Caco-2 (cell line): ENCODE measurements at regions not wholly inside any gene's neighbourhood (a gene's known extent, or its start where the extent isn't known, plus 50 kb on each side); places are given as distances from the start of the nearest gene placed in this dataset.

Experiments
- BruUV-seq: library from RNA; stranded (reverse); fragments of 400-500 nt; replicated peaks from 2 replicates; lab custom pipeline; 2021; lab: Mats Ljungman, UMichigan
- CTCF ChIA-PET: fragments of 300-600 bp; sonication (Branson Sonifier 250); formaldehyde crosslinking; loops from one replicate; lab custom pipeline; 2022; ENCODE audit warnings: antibody characterized with exemption; lab: Charles Lee
- POLR2A ChIA-PET: fragments of 300-600 bp; sonication (Branson Sonifier 250); formaldehyde crosslinking; loops from one replicate; lab custom pipeline; 2022; ENCODE audit warnings: antibody characterized with exemption; lab: Charles Lee
- DNase-seq, 2 experiments: peaks; one replicate each; pipeline versions ENCODE4 v3.0.0 to v3.0.0-alpha.2; 2020 to 2022
- H3K27me3 ChIP-seq: replicated peaks from 2 replicates; pipeline ENCODE4 v1.6.0; 2011; ENCODE audit warnings: low read length; ENCODE audit not compliant: control insufficient read depth, insufficient read depth
- H3K36me3 ChIP-seq: 2 replicates; pipeline ENCODE4 v1.5.1; 2011; ENCODE audit warnings: low read length; ENCODE audit not compliant: control insufficient read depth, insufficient read depth
- H3K4me1 ChIP-seq: fragments of 250-450 bp; sonication (Bioruptor Pico); 2 replicates; pipeline ENCODE4 v1.5.1; 2020; ENCODE audit warnings: mild to moderate bottlenecking
- H3K4me3 ChIP-seq: 2 replicates; pipeline ENCODE4 v1.5.1; 2011; ENCODE audit warnings: low read depth, mild to moderate bottlenecking, control low read depth, low read length
- H3K9me3 ChIP-seq: fragments of 250-450 bp; sonication (Bioruptor Pico); 2 replicates; pipeline ENCODE4 v1.5.1; 2020; ENCODE audit warnings: mild to moderate bottlenecking, moderate library complexity
- H3K27ac Mint-ChIP-seq: one replicate; pipeline ENCODE4 v1.8.0; 2022; ENCODE audit warnings: mixed read lengths; ENCODE audit not compliant: unreplicated experiment
- H3K27me3 Mint-ChIP-seq: one replicate; pipeline ENCODE4 v1.8.0; 2022; ENCODE audit warnings: mixed read lengths; ENCODE audit not compliant: insufficient read depth, unreplicated experiment
- H3K36me3 Mint-ChIP-seq: one replicate; pipeline ENCODE4 v1.8.0; 2022; ENCODE audit warnings: mild to moderate bottlenecking, mixed read lengths; ENCODE audit not compliant: insufficient read depth, unreplicated experiment
- H3K4me1 Mint-ChIP-seq: one replicate; pipeline ENCODE4 v1.8.0; 2022; ENCODE audit warnings: low read depth, mixed read lengths; ENCODE audit not compliant: unreplicated experiment
- H3K4me3 Mint-ChIP-seq: one replicate; pipeline ENCODE4 v1.8.0; 2022; ENCODE audit warnings: mild to moderate bottlenecking, moderate library complexity, mixed read lengths; ENCODE audit not compliant: unreplicated experiment
- H3K9me3 Mint-ChIP-seq: one replicate; pipeline ENCODE4 v1.8.0; 2022; ENCODE audit warnings: mixed read lengths; ENCODE audit not compliant: unreplicated experiment
- CTCF ChIP-seq, 2 experiments: fragments of 200-600 bp in 1 of 2; IDR thresholded peaks; 1 replicate in 1 of 2; 2 replicates in 1 of 2; pipeline versions ENCODE4 v1.5.1 to v1.8.0; 2011 to 2022; ENCODE audit warnings: antibody characterized with exemption in 1 of 2, control low read depth in 1 of 2, inconsistent platforms in 1 of 2, low read depth in 1 of 2, low read length in 1 of 2, mild to moderate bottlenecking in 1 of 2, moderate library complexity in 1 of 2; ENCODE audit not compliant: insufficient read depth in 1 of 2, severe bottlenecking in 1 of 2, unreplicated experiment in 1 of 2
- intact Hi-C: fragments of 100-400 bp; cut with micrococcal nuclease; formaldehyde crosslinking; loops from one replicate; pipeline ENCODE4 v1.10.0; 2022; ENCODE audit not compliant: unreplicated experiment

GRCh38 chr20:60338556-60338955 lies 380.3 kb downstream of the CDH26 start:
- ChIA-PET POLR2A (no interaction called here), CTCF (interaction anchor here (0.5 kb wide), 1 partner anchor 76 kb away, joined by 4 read pairs; no protein-coding TSS in a partner anchor)
- no peak overlapping the region for H3K4me3 Mint-ChIP-seq
- H3K4me1 Mint-ChIP-seq, result no peaks in the 10 kb centered on the region
- no peaks in the 10 kb centered on the region for H3K36me3 Mint-ChIP-seq
- H3K4me1 ChIP-seq, result peaks cover 5% of the 10 kb centered on the region
- H3K27me3 Mint-ChIP-seq, result peaks cover 9% of the 10 kb centered on the region
- no peak for TF ChIP-seq CTCF (IDR thresholded peaks at IDR 0.05; ENCODE audit: insufficient read depth in 1 of 2, low read depth in 1 of 2, low read length in 1 of 2, severe bottlenecking in 1 of 2, unreplicated experiment in 1 of 2)
- BruUV-seq, result no TSS peak
- H3K27ac Mint-ChIP-seq, result no peak overlapping the region
- H3K36me3 ChIP-seq, result no peaks in the 10 kb centered on the region
- H3K9me3 ChIP-seq, result no peaks in the 10 kb centered on the region; the same call in 1 of the 2 replicates
- intact Hi-C loops, result no loop called here
- H3K27me3 ChIP-seq, result no peaks in the 10 kb centered on the region
- peaks cover 14% of the 10 kb centered on the region for H3K9me3 Mint-ChIP-seq
- no peak for DNase-seq
- no peak overlapping the region for H3K4me3 ChIP-seq

- Histone ChIP-seq H3K4me3 (no peak overlapping the region), H3K27me3 (no peaks in the 10 kb centered on the region), H3K4me1 (peaks cover 5% of the 10 kb centered on the region), H3K9me3 (no peaks in the 10 kb centered on the region; the same call in 1 of the 2 replicates), H3K36me3 (no peaks in the 10 kb centered on the region)
- POLR2A ChIA-PET, result no interaction called here
- TF ChIP-seq CTCF (IDR thresholded peaks at IDR 0.05; ENCODE audit: insufficient read depth in 1 of 2, low read depth in 1 of 2, low read length in 1 of 2, severe bottlenecking in 1 of 2, unreplicated experiment in 1 of 2), result no peak
- CTCF ChIA-PET, result interaction anchor here (0.6 kb wide), 1 partner anchor 139 kb away, joined by 3 read pairs; no protein-coding TSS in a partner anchor
- intact Hi-C loops, result no loop called here
- Mint-ChIP-seq H3K4me1 (no peaks in the 10 kb centered on the region), H3K36me3 (no peaks in the 10 kb centered on the region), H3K27me3 (peaks cover 9% of the 10 kb centered on the region), H3K4me3 (no peak overlapping the region), H3K27ac (no peak overlapping the region), H3K9me3 (peaks cover 14% of the 10 kb centered on the region)
- no peak for DNase-seq
- BruUV-seq, result no TSS peak
Observed at GRCh38 chr20:60339738-60340137, 381.5 kb downstream of the CDH26 start.

GRCh38 chr20:60340232-60340631 lies 382.0 kb downstream of the CDH26 start:
- H3K27ac Mint-ChIP-seq, result no peak overlapping the region
- no peaks in the 10 kb centered on the region for H3K27me3 ChIP-seq
- H3K36me3 Mint-ChIP-seq, result no peaks in the 10 kb centered on the region
- DNase-seq, result no peak
- no TSS peak for BruUV-seq
- H3K4me1 ChIP-seq, result peaks cover 5% of the 10 kb centered on the region
- no peaks in the 10 kb centered on the region for H3K4me1 Mint-ChIP-seq
- intact Hi-C loops, result no loop called here
- H3K9me3 Mint-ChIP-seq, result peaks cover 14% of the 10 kb centered on the region
- no peaks in the 10 kb centered on the region; the same call in 1 of the 2 replicates for H3K9me3 ChIP-seq
- H3K36me3 ChIP-seq, result no peaks in the 10 kb centered on the region
- peaks cover 9% of the 10 kb centered on the region for H3K27me3 Mint-ChIP-seq
- ChIA-PET CTCF (interaction anchor here (0.6 kb wide), 1 partner anchor 138 kb away, joined by 3 read pairs; no protein-coding TSS in a partner anchor), POLR2A (no interaction called here)
- no peak for TF ChIP-seq CTCF (IDR thresholded peaks at IDR 0.05; ENCODE audit: insufficient read depth in 1 of 2, low read depth in 1 of 2, low read length in 1 of 2, severe bottlenecking in 1 of 2, unreplicated experiment in 1 of 2)
- H3K4me3 ChIP-seq, result no peak overlapping the region
- H3K4me3 Mint-ChIP-seq, result no peak overlapping the region
